IPS DF 19.7 (cell line): ENCODE measurements at regions not wholly inside any gene's neighbourhood (a gene's known extent, or its start where the extent isn't known, plus 50 kb on each side); places are given as distances from the start of the nearest gene placed in this dataset.
A peak's percentile ranks its signal among the peaks of the same experiment; 100 is the strongest.
"Not testable (repeated sequence)": the region's sequence is repeated elsewhere in the genome, so short reads cannot be mapped to it uniquely, and the experiment has no call there.

Source experiments
- DNase-seq: peaks from one replicate; pipeline ENCODE4 v3.0.0-alpha.2; 2013; ENCODE audit warnings: low read depth, low spot score

DNA sequence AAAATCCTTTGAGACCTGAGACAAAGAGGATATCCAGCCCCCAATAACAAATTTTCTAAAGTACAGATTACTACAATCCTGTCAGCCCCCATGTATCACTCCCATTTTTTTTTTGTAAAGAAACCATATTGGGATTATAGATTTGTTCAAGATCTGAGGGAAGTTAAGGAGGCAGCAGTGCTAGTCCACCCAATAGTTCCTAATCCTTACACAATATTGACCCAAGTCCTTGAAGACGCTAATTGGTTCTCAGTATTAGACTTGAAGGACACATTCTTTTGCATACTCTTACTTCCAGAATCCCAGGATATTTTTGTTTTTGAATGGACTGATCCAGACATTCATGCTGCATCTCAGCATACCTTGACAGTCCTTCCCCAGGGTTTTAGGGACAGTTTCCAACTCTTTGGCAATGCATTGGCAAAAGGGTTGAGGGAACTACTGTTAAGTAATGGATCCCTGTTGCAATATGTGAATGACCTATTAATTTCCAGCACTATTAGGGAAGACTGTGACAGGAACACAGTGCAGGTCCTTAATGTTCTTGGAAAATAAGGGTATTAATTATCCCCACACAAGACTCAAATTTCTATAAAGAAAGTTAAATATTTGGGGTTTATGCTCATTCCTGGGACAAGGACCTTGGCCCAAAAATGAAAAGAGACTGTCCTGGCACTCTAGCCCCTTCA lies 1519.5 kb upstream of the SEL1L start:
- no peak for DNase-seq

GRCh38 chr14:83058068-83058467 lies 1524.4 kb upstream of the SEL1L start:
- no peak for DNase-seq

DNA sequence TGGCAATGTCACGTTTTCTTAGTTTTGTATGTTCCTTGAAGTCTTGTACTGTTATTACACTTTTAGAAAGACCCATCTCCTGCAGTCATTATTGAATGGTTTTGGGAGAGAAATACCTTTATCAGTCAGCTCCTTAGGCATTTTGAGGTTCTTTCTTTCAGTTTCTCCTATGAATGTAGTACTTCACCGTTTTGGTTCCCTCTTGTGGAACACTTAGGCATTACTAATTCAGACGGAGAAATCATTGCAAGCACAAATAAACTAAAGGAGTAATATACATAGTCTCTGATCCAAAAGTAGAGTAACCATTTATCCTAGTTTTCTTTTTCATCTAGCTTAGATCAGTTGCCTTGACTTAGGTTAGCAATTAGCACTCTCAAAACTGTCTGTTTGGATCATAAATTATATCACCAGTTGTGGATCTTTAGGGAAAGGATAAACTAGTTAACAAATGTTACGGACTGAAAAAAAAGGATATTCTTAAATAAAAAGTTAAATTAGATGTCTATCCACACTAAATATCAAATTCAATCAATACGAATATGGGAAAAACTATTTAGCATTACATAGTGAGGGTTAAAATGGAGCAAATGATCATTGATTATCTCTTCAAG lies 1538.3 kb upstream of the SEL1L start:
- DNase-seq = no peak

DNA sequence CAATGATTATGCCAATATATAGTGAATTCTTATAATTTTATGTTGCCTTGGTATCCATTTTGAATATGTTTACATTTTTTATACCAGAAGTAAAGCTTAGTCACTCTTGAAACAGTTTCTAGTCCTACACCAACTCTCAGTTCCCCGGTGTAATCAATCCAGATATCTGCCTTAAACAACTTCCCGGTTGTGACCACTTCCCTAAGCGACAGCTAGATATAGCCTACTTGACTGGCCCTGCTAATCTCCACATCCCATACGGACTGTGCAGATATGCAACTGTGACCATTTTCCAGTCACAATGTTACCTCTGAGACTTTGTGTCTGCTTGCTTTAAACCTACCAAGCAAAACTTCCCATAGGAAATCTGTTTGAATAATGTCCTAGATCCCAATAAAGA lies 1551.5 kb upstream of the SEL1L start:
- no peak for DNase-seq

DNA sequence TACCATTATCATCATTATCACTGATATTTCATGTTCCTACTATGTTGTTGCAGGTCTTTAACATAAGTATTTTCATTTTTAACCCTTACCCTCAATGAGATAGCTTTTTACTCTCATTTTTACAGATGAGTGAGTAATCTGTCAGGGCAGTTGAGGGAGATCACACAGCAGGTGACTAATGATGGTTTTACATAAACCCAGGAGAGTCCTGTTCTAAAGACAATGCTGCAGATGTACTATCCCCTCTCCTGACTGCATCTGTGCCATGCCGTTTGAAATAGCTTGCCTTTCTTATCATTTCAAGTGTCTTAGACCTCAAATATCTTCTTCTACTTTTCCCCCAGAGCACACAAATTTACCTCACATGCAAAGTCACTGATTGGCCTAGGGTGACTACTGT lies 1552.1 kb upstream of the SEL1L start:
- DNase-seq = peak; percentile 12

GRCh38 chr14:83091991-83092956 lies 1558.6 kb upstream of the SEL1L start:
- DNase-seq = not testable (repeated sequence)

DNA sequence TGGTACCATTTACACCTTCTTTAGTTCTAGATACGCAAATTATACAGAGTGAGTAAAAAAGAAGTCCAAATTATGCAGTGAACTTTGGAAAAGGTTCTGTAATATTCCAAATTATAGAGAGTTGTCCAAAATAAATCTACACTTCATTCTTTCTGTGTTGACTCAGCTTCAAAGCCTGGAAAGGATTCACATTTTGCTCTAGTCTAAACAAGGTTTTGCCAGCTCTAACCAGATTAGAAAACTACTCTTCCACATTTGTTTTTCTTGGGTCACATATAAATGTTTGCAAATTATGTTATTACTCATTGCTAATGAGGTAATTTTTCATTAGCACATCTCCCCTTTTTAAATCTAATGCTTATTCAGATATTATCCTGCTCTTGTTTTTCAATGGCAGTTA lies 1562.4 kb upstream of the SEL1L start:
- no peak for DNase-seq

GRCh38 chr14:83101846-83102245 lies 1568.2 kb upstream of the SEL1L start:
- DNase-seq = no peak

- DNase-seq = no peak
Measured at GRCh38 chr14:83118029-83118428, 1584.4 kb upstream of the SEL1L start.

DNA sequence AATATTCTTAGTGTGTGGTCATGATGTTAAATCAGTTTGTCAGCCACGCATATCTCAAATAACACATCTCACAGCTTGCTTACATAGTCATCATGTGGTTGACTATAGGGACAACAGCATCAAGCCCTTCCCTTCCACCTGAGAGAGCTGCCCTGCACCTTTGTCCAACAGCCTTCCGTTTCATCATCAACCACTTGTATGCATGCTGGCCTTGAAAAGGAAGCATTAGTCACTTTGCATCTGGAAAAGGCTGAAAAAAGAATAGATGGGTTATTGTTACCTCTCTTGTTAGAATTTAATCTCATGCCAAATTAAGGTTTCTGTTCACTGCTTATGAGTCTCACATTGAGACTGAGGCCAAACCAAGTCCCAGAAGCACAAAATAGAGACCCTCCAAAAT lies 1586.5 kb upstream of the SEL1L start:
- DNase-seq = no peak

- no peak for DNase-seq
Measured at GRCh38 chr14:83126076-83126475, 1592.4 kb upstream of the SEL1L start.

DNA sequence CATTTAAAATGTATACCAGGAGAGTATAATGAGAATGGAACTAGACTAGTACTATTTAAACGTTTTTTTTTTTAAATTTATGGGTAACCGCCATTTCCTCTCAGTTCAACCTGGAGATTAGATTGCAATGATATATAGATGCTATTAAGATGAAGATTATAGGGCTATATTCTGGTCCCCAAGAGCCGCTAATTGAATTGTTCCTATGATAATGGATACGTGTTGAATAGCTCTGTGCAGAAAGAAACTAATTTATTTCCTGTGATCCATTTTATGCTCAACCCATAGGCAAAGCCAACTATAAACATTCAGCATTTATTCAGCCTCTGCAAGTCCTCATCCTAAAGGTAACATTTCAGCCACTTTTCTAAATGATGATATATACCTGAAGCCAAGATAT lies 1595.1 kb upstream of the SEL1L start:
- DNase-seq = no peak

GRCh38 chr14:83129496-83129895 lies 1595.8 kb upstream of the SEL1L start:
- DNase-seq = no peak

DNA sequence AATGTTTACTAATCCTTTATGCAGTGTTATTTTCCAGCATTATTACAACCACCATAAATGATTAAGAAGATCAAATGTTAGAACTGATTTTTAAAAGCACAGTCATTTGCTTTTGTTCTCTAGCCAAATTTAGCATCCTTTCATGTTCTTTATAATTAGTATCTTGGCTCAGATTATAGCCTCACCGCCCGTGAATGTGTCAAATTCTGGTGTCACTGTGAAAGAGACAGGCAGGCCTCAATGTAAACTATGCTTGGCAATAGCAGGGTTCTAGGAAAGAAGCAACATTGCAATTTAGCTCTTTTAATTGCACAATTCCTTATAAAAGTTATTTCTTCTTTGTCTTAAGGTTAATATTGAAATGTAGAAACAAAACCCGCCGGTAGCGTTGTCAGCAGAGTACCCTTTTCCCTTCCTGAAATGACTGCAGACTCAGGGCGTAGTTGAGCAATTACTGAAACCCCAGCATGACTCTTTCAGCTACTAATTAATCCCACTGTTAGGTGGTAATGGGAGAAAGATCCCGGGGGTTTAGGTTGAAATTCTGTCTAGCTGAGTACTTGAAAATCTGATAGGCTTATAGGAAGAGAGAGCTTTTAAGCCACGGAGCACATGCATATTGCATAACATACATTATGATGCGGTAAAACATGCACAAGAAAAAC lies 1600.5 kb upstream of the SEL1L start:
- no peak for DNase-seq

GRCh38 chr14:83140756-83141155 lies 1607.1 kb upstream of the SEL1L start:
- DNase-seq = no peak

DNA sequence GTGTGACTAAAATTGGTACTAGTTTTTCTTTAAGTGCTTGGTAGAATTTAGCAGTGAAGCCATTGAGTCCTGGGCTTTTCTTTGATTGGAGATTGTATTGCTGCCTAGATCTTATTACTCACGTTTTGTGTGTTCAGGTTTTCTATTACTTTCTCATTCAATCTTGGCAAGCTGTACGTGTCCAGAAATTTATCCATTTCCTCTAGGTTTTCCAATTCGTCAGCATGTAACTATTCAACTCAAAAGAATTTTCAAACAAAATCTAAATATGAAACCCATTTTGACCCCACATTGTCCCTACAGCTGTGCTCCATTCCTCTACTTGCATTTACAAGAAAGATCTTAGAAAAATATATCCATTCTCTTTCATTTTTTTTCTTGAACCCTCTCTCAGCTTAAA lies 1613.4 kb upstream of the SEL1L start:
- no peak for DNase-seq

DNA sequence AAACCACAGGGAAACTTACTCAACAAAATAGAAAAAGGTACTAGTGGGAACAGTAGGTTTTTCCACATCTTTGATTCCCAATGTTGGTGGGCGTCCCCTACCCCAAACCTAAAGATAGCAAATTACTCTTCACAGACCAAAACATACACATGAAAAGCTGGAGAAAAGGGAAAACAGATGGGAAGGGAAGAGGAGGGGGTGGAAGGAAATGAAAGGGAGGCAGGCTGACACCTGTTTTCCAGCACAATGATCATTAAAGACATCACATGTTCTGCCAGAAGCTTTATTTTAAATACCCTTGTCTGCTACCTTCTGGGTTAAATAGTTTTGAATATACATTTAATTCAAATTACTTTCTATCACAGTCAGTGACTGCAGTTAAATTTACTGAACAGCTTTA lies 1617.9 kb upstream of the SEL1L start:
- no peak for DNase-seq

DNA sequence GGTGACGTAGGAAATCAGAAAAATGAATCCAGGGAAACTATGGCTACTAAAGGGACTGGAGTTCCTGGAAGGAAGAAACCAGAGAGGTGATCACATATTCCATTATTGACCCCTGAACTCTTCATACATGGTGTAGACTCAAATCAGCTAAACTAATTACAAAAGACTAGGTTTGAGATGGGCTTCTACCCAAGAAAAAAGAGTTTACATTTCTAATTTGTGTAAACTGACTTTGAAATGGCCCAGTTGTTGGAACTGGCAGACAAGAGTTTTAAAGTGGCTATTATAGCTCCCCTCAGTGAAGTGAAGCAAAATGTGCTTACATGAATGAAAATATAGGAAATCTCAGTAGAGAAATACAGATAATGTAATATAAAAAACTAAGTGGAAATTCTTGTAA lies 1619.4 kb upstream of the SEL1L start:
- no peak for DNase-seq

DNA sequence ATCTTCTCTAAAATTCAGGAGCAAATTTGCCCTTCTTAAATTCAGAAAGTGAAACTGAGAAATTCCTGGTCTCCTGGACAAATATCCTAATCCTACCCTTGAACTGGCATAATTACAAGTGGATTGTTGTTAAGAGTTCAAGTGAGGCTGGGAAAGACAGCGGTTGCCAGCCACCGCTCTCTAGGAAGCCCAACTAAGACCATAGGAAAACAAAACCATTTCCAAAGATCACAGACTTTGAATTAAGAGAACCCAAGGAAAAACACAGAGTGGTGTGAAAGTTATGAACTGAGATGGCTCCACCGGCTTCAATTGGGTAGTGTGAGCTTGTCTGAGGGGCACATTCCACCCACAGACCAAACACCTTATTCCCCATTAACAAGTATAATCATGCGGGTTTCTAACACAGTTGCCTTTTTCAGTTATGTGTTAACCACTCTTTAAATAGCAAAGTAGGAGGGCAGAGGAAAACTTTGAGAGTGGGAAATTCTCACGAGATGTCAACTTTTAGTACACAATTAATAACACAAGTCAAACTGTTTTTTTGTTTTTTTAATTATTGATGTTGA lies 1628.8 kb upstream of the SEL1L start:
- DNase-seq = no peak

GRCh38 chr14:83163016-83163415 lies 1629.4 kb upstream of the SEL1L start:
- no peak for DNase-seq

GRCh38 chr14:83164016-83164415 lies 1630.4 kb upstream of the SEL1L start:
- no peak for DNase-seq

GRCh38 chr14:83164591-83164990 lies 1630.9 kb upstream of the SEL1L start:
- DNase-seq = no peak
